Cerebellar cortex (tissue), 1 donor: ENCODE measurements at regions not wholly inside any gene's neighbourhood (a gene's known extent, or its start where the extent isn't known, plus 50 kb on each side); places are given as distances from the start of the nearest gene placed in this dataset.

Experiments
- DNase-seq: peaks from one replicate; pipeline ENCODE4 v3.0.0-alpha.2; 2015; ENCODE audit warnings: low spot score

GRCh38 chr2:176729706-176730569 lies 460.7 kb downstream of the MTX2 start:
- DNase-seq: no peak

GRCh38 chr2:176732780-176733179 lies 463.5 kb downstream of the MTX2 start:
- no peak for DNase-seq

DNA sequence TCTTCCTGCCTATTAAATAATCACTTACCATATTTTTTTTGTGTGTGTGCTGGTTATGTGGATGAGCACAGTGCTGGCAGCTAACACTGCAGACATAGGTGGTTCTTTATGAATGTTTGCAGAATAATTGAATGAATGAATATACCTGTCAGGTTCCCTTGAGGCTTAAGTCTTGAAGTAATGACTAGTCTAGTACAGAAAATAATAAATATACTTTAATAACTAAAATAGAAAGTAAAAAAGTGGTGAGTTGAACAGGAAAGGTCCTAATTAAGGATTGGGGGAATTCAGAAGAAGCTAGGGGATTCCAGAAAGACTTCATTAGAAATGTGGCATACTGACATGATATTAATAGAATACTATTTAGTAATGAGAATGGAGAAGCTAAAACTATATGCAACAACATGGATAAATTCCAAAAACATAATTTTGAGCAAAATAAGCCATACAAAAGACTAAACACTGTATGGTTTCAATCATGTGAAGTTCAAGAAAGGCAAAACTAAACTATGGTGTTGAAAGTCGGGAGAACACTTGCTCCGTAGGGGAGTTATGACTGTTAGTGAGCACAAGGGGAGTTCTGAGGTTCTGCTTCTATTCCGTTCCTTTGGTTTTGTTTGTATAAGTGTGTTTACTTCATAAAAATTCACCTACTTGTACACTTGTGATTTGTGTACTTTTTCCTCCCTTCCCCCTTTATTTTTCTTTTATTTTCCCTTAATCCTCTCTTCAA lies 464.6 kb downstream of the MTX2 start:
- DNase-seq: no peak

- DNase-seq: no peak
Observed at GRCh38 chr2:176734868-176735267, 465.6 kb downstream of the MTX2 start.

GRCh38 chr2:176742271-176742670 lies 470.3 kb upstream of the HNRNPA3 start:
- no peak for DNase-seq

- DNase-seq: no peak
Observed at GRCh38 chr2:176743671-176744070, 468.9 kb upstream of the HNRNPA3 start.

DNA sequence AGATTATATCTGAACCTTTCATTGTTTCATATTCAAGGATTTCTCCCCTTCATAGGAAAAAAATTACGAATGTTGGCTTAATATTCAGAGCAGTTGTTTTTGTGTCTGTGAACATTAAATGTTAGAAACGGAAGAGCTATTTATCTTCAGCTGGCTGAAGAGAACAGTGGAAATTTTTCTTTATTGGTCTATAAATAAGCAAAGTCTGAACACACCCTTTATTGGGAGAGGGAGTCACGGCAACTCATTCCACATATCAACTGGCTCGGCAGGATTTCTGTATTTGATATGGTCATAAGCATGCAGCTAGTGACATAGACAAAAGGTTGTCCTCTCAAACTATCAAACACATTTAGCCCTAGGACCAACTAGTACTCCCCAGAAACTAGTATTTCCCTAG lies 468.4 kb upstream of the HNRNPA3 start:
- DNase-seq: no peak

- DNase-seq: no peak
Observed at GRCh38 chr2:176745543-176746200, 466.9 kb upstream of the HNRNPA3 start.

DNA sequence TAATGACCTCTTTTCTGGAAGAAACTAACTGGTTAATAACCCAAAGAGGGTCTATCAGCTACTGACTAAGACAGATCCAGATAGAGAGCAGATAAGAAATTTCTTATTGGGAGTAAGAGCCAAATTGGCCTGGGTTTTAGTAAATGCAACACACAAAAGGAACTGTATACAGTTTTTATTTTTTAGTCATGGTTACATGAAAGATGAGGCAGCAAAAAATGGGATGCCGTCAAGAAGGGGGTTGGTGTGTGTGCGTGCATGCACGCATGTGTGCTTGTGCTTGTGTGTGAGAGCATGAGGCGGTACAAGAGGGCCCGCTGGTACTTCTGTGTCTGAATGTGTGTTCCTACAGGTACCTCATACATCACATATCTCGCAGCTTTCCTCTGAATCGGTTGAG lies 466.2 kb upstream of the HNRNPA3 start:
- no peak for DNase-seq

DNA sequence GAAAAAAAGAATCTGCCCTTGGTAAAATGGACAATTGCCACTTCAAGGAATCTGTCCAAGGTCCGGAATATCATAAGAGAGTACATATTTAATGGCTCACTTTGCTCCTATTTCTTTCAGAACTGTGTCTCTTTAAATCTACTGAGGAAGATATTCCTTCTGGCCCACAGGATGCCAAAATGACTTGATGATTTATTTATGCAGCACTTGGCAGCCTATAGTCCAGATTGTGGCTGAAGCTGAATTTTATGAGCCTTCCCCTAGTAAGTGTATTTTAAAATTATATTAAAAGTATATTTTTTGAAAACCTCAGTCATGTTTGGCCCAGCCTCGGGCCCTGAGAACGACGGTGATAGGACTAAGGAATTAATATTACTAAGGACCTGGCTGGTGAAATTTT lies 465.1 kb upstream of the HNRNPA3 start:
- no peak for DNase-seq

DNA sequence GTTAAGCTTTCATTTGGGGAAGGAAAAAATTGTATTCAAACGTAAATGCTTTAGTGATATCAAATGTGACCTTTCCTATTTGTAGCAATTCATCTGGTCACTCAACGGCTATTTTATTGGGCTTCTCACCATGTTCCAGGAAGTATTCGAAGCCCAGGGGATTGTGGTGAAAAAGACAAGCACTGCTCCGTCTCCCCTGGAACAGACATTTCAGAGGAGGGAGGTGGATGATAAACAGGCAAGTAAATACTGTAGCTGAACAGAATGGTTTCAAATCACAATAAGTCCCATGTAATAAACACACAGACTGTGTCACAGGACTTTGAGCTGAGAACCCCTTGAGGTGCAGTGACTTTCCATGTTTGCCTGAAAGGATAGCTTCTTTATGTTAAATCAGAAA lies 464.7 kb upstream of the HNRNPA3 start:
- DNase-seq: no peak

DNA sequence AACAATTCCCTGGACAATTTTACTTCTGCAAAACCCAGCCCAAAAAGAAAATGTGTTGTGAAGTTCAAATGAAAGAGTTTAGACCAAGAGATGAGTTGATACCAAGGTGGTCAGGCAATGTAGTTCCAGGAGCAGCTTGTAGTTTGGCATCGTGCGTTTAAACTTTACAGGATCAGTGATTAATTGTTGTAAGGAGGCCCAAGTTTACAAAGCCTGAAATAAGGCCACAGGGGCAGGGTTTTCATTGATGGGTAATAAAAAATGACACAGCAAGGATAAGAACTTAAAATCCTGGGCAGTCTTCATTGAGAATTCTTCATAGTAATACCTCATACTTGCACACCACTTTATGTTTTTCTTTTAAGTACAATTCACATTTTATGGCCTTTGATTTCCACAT lies 463.9 kb upstream of the HNRNPA3 start:
- no peak for DNase-seq

DNA sequence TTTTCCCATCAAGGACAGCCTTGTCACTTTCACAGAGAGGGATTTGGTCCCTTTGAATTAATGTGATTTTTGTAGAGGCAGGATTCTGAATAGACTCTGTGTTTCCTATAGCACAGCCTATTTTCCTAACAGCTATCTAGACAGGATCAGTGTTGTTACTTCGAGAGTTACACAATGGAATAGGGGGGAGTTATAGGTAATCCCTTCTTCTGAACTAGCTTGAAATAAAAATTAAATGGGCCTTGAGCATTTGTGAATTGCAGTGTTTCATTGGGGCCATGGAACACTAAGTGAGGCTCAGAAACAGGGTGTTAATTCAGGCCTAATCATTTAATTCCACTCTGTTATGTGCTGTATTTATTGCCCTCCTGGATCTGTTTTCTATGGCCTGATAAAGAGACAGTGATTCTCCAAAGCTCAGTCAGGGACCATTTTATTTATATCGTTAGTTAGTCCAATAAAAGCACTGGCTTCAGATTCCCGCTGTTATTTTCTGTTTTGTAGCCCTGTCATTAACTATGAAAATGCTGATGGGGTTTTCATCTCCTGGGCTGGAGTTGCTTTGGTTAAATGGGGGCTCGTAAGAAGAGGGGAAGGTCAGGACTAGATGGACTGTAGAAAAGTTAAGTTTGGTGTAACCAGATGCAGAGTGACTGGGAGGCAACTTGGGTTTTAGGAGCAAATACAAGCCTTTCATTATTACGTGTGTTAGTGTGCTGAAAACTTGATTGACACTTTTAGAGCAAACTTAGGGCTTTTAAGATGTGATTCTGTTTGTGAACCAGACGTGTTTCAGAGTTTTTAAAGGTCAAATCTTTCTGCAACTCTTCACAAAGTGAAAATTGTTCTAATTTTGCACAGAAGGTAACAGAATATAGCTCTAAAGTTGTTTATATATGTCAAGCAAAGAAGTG lies 461.0 kb upstream of the HNRNPA3 start:
- DNase-seq: no peak

GRCh38 chr2:176752295-176752694 lies 460.3 kb upstream of the HNRNPA3 start:
- no peak for DNase-seq

- no peak for DNase-seq
Observed at GRCh38 chr2:176753205-176753604, 459.4 kb upstream of the HNRNPA3 start.

DNA sequence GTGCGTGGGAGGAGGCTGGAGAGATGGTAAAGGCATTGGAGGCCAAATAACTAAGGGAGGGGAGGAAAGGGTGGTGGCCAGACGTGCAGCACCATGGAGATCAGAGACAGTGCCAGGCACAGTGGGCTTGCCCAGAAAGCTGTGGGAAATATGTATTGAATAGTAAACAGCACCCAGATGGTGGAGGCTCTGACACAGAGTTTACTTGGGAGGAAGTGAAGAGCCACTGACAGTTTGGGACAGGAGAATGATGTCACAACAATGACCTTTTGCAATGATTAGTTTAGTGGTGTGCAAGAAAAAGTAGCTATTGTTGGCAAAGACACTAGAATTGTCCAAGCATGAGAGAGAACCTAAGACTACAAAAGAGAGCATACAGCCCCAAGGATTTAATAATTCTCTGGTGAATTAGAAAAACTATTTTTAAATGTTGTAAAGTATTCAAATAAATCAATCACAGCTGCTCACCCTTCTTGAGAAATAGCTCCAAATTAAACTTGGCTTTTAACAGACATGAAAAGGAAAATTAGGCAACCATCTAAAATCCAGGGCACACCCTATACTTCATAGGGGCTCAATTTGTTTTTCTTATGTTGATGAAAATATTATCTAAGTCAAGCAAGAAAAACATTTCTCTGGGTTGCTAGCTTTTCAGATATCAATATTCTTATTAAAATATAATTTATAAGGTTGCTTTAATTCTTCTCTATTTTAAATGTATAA lies 458.7 kb upstream of the HNRNPA3 start:
- no peak for DNase-seq

GRCh38 chr2:176755537-176756135 lies 457.0 kb upstream of the HNRNPA3 start:
- DNase-seq: no peak

- DNase-seq: no peak
Observed at GRCh38 chr2:176758426-176758825, 454.2 kb upstream of the HNRNPA3 start.

- DNase-seq: no peak
Observed at GRCh38 chr2:176760439-176760838, 452.2 kb upstream of the HNRNPA3 start.

DNA sequence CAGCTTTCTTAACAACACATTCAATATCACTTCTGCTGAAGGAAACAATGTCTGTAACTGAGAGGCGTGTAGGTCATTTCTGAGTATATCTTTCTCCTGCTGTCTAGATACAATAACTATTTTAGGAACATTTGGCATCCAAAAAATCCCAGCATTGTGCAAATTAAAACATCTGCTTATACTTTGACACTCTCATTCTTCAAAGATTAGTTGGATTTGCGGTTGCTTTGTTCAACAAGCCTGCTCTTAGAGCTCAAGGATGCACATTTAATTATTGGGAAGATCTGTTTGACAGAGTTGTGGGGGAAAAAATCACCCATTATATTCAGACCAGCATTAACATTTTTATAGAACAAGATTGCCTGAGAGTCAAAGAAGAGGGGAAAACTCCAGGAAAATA lies 449.5 kb upstream of the HNRNPA3 start:
- DNase-seq: no peak
